ENCODE measurements at regions not wholly inside any gene's neighbourhood (a gene's known extent, or its start where the extent isn't known, plus 50 kb on each side); places are given as distances from the start of the nearest gene placed in this dataset.

DNA sequence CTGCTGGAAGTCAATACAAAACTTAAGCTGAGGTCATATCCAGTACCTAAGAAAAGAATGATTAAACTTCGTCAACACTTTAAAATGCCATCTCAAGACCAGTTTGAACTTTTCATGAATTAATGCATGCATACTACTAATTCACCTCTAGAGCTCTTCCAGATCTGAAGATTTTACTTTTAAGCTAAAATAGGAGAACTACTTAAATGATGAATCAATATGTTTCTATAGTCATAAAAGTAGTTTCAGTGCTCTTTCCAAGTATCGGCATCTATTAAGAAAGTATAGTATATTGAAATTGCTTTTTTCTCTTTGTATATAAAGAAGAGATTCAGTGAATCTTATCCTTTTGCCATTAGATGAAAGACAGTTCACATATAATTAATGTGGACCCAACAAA, 1123.9 kb downstream of the PCDH9 start:
- Histone ChIP-seq H3K36me3 (ENCODE audit: insufficient read depth, low read length) (no peaks in the 10 kb centered on the region), H3K27me3 (ENCODE audit: insufficient read depth, low read length) (no peaks in the 10 kb centered on the region), H3K27ac (ENCODE audit: low read depth, low read length) (no peak overlapping the region), H4K20me1 (ENCODE audit: insufficient read depth, low read length) (no peaks in the 10 kb centered on the region), H2AFZ (ENCODE audit: low read depth, low read length) (no peak overlapping the region), H3K79me2 (ENCODE audit: insufficient read depth, low read length) (no peaks in the 10 kb centered on the region), H3K9me3 (ENCODE audit: insufficient read depth, low read depth, low read length) (no peaks in the 10 kb centered on the region), H3K4me1 (ENCODE audit: insufficient read depth, low read length) (no peaks in the 10 kb centered on the region), H3K4me3 (ENCODE audit: insufficient read depth, low read depth, low read length) (no peak overlapping the region), H3K4me2 (ENCODE audit: low read length) (no peak overlapping the region), H3K9ac (ENCODE audit: low read length) (no peak overlapping the region)
- FAIRE-seq, result no peak
- Mint-ChIP-seq H3K4me1 (ENCODE audit: low read depth, unreplicated experiment) (peaks cover 8% of the 10 kb centered on the region), H3K36me3 (ENCODE audit: low read depth, unreplicated experiment) (no peaks in the 10 kb centered on the region), H3K4me3 (ENCODE audit: unreplicated experiment) (no peak overlapping the region), H3K27me3 (ENCODE audit: low read depth, unreplicated experiment) (no peaks in the 10 kb centered on the region), H3K9me3 (ENCODE audit: unreplicated experiment) (no peaks in the 10 kb centered on the region), H3K27ac (ENCODE audit: unreplicated experiment) (no peak overlapping the region)
- no peak for DNase-seq (ENCODE audit: low read depth)
- TF ChIP-seq, protein P1, sequence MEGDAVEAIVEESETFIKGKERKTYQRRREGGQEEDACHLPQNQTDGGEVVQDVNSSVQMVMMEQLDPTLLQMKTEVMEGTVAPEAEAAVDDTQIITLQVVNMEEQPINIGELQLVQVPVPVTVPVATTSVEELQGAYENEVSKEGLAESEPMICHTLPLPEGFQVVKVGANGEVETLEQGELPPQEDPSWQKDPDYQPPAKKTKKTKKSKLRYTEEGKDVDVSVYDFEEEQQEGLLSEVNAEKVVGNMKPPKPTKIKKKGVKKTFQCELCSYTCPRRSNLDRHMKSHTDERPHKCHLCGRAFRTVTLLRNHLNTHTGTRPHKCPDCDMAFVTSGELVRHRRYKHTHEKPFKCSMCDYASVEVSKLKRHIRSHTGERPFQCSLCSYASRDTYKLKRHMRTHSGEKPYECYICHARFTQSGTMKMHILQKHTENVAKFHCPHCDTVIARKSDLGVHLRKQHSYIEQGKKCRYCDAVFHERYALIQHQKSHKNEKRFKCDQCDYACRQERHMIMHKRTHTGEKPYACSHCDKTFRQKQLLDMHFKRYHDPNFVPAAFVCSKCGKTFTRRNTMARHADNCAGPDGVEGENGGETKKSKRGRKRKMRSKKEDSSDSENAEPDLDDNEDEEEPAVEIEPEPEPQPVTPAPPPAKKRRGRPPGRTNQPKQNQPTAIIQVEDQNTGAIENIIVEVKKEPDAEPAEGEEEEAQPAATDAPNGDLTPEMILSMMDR (IDR thresholded peaks at IDR 0.05; ENCODE audit: insufficient read depth, low read depth, low read length), result no peak
- no peak for TF ChIP-seq EZH2 (IDR thresholded peaks at IDR 0.05; ENCODE audit: insufficient read depth, low read length)

DNA sequence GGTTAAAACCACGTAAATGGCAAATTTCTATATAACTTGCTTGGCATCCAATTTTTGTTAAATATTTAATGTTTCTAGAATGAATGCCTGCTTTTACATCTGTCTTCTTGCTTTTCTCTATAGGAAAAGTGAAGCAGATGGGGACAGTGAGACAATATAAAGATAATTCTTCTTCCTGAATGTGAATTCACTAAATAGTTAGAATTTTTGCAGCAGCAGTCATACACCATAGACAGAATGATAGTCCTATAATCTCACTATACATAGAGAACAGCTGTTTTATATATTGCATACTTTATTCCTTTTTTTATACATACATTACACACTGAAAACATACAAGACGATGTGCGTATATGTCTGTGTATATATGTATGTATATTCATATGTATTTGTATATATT, 1127.3 kb downstream of the PCDH9 start:
- no peaks in the 10 kb centered on the region for H3K27me3 ChIP-seq (ENCODE audit: insufficient read depth, low read length)
- FAIRE-seq (no peak), DNase-seq (ENCODE audit: low read depth) (no peak)
- Mint-ChIP-seq H3K27ac (ENCODE audit: unreplicated experiment) (peak overlapping the region; percentile 7), H3K4me1 (ENCODE audit: low read depth, unreplicated experiment) (peaks cover 8% of the 10 kb centered on the region), H3K4me3 (ENCODE audit: unreplicated experiment) (no peak overlapping the region), H3K27me3 (ENCODE audit: low read depth, unreplicated experiment) (no peaks in the 10 kb centered on the region), H3K9me3 (ENCODE audit: unreplicated experiment) (no peaks in the 10 kb centered on the region), H3K36me3 (ENCODE audit: low read depth, unreplicated experiment) (no peaks in the 10 kb centered on the region)
- H3K36me3 ChIP-seq (ENCODE audit: insufficient read depth, low read length), result no peaks in the 10 kb centered on the region
- no peaks in the 10 kb centered on the region for H4K20me1 ChIP-seq (ENCODE audit: insufficient read depth, low read length)
- TF ChIP-seq, protein P1 (IDR thresholded peaks at IDR 0.05; ENCODE audit: insufficient read depth, low read depth, low read length), result no peak
- TF ChIP-seq EZH2 (IDR thresholded peaks at IDR 0.05; ENCODE audit: insufficient read depth, low read length), result no peak
- H3K4me3 ChIP-seq (ENCODE audit: insufficient read depth, low read depth, low read length), result no peak overlapping the region
- no peaks in the 10 kb centered on the region for H3K9me3 ChIP-seq (ENCODE audit: insufficient read depth, low read depth, low read length)
- H3K79me2 ChIP-seq (ENCODE audit: insufficient read depth, low read length), result no peaks in the 10 kb centered on the region
- H3K27ac ChIP-seq (ENCODE audit: low read depth, low read length), result no peak overlapping the region
- H2AFZ ChIP-seq (ENCODE audit: low read depth, low read length), result no peak overlapping the region
- H3K9ac ChIP-seq (ENCODE audit: low read length), result no peak overlapping the region
- no peaks in the 10 kb centered on the region for H3K4me1 ChIP-seq (ENCODE audit: insufficient read depth, low read length)
- no peak overlapping the region for H3K4me2 ChIP-seq (ENCODE audit: low read length)

DNA sequence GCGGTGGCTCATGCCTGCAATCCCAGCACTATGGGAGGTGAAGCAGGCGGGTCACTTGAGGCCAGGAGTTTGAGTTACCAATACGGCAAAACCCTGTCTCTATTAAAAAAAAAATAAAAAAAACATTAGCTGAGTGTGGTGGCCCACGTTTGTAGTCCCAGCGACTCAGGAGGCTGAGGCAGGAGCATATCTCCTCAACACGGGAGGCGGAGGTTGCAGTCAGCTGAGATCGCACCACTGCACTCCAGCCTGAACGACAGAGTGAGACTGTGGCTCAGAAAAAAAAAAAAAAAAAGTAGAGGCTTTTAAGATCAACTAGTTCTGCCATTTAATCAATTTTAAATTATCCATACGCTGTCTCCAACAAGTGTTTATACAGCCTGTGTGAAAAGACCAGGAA, 1130.3 kb downstream of the PCDH9 start:
- no peak for DNase-seq (ENCODE audit: low read depth)
- H3K4me1 ChIP-seq (ENCODE audit: insufficient read depth, low read length), result no peaks in the 10 kb centered on the region
- no peaks in the 10 kb centered on the region for H3K27me3 Mint-ChIP-seq (ENCODE audit: low read depth, unreplicated experiment)
- no peak for FAIRE-seq
- H3K36me3 ChIP-seq (ENCODE audit: insufficient read depth, low read length), result no peaks in the 10 kb centered on the region
- H3K4me1 Mint-ChIP-seq (ENCODE audit: low read depth, unreplicated experiment), result peaks cover 5% of the 10 kb centered on the region
- no peaks in the 10 kb centered on the region for H3K9me3 Mint-ChIP-seq (ENCODE audit: unreplicated experiment)
- H3K4me3 Mint-ChIP-seq (ENCODE audit: unreplicated experiment), result no peak overlapping the region
- no peak for TF ChIP-seq EZH2 (IDR thresholded peaks at IDR 0.05; ENCODE audit: insufficient read depth, low read length)
- TF ChIP-seq, protein P1 (IDR thresholded peaks at IDR 0.05; ENCODE audit: insufficient read depth, low read depth, low read length), result no peak
- H3K27ac Mint-ChIP-seq (ENCODE audit: unreplicated experiment), result no peak overlapping the region
- no peaks in the 10 kb centered on the region for H3K9me3 ChIP-seq (ENCODE audit: insufficient read depth, low read depth, low read length)
- H3K27me3 ChIP-seq (ENCODE audit: insufficient read depth, low read length), result no peaks in the 10 kb centered on the region
- no peak overlapping the region for H3K9ac ChIP-seq (ENCODE audit: low read length)
- H2AFZ ChIP-seq (ENCODE audit: low read depth, low read length), result no peak overlapping the region
- no peak overlapping the region for H3K4me2 ChIP-seq (ENCODE audit: low read length)
- H3K27ac ChIP-seq (ENCODE audit: low read depth, low read length), result no peak overlapping the region
- H3K79me2 ChIP-seq (ENCODE audit: insufficient read depth, low read length), result no peaks in the 10 kb centered on the region
- H4K20me1 ChIP-seq (ENCODE audit: insufficient read depth, low read length), result no peaks in the 10 kb centered on the region
- H3K36me3 Mint-ChIP-seq (ENCODE audit: low read depth, unreplicated experiment), result no peaks in the 10 kb centered on the region
- no peak overlapping the region for H3K4me3 ChIP-seq (ENCODE audit: insufficient read depth, low read depth, low read length)

Measured in astrocyte (in vitro differentiated cells and primary cell).